HS-5 (cell line): ENCODE measurements at regions not wholly inside any gene's neighbourhood (a gene's known extent, or its start where the extent isn't known, plus 50 kb on each side); places are given as distances from the start of the nearest gene placed in this dataset.
A peak's percentile ranks its signal among the peaks of the same experiment; 100 is the strongest.
"Not testable (repeated sequence)": the region's sequence is repeated elsewhere in the genome, so short reads cannot be mapped to it uniquely, and the experiment has no call there.

Experiments used
- DNase-seq: peaks from one replicate; pipeline ENCODE4 v3.0.0-alpha.2; 2012; ENCODE audit warnings: low read depth

- peak; percentile 32 for DNase-seq
These were observed 589.7 kb downstream of the CBLN4 start for GRCh38 chr20:55415567-55416142.

DNA sequence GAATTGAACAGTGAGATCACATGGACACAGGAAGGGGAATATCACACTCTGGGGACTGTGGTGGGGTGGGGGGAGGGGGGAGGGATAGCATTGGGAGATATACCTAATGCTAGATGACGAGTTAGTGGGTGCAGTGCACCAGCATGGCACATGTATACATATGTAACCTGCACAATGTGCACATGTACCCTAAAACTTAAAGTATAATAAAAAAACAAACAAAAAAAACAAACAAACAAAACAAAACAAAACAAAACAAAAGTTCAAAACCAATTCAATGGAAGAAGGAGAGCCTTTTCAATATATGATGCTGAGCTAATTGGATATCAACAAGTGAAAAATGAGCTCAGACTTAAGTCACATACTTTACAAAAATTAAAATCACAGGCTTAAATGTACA is 592.8 kb downstream of the CBLN4 start:
- not testable (repeated sequence) for DNase-seq

DNA sequence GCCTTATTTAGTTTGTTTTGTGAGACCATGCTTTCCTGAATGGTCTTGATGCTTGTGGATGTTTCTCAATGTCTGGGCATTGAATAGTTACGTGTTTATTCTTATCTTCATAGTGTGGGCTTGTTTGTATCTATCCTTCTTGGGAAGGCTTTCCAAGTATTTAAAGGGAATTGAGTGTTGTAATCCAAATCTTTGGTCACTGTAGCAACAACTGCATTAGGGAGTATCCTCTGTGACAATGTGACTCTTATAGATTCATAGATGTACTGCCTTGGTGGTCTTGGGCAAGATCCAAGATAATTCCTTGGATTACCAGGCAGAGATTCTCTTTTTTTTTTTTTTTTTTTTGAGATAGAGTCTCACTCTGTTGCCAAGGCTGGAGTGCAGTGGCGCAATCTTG is 598.4 kb downstream of the CBLN4 start:
- DNase-seq, result no peak

- DNase-seq, result no peak
These were observed 610.7 kb downstream of the CBLN4 start for GRCh38 chr20:55394592-55394991.

DNA sequence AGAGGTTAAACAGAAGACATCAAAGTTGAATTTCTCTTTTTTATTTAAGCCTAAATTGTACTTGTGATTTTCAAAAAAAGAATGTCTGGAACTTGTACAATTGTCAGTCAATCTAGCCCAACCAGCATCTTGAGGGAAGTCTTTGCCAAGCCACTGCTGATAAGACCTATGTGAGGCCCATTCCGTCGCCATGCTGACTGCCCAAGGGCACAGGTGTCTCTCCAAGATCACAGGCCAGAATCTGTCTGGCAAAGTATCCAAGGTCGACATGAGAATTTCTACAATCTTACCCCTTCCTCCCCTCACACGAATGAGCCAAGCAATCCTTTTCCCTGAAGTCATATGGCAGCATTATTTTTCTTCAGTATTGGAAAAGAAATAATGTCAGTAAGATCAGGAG is 614.5 kb downstream of the CBLN4 start:
- DNase-seq, result no peak

DNA sequence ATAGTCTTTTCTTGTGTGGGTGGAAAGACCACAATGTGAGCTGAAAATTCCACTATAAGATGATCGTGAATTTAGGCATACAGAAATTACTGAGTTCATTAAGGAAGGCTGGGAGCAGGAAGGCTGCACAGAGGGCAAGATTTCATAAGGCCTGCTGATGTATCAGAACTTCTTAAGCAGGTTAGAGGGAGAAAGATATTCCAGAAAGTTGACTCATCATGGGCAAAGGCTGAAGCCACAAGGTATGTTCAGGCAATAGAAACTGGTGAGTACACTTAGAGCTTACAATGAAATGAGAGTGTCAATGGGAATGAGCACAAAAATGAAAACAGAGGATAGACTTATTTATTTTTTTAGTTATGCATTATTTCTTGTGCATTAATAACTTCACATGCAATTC is 618.6 kb downstream of the CBLN4 start:
- peak; percentile 43 for DNase-seq

GRCh38 chr20:55375920-55376319 is 629.4 kb downstream of the CBLN4 start:
- DNase-seq, result no peak

- DNase-seq, result no peak
These were observed 639.6 kb downstream of the CBLN4 start for GRCh38 chr20:55365745-55366144.

DNA sequence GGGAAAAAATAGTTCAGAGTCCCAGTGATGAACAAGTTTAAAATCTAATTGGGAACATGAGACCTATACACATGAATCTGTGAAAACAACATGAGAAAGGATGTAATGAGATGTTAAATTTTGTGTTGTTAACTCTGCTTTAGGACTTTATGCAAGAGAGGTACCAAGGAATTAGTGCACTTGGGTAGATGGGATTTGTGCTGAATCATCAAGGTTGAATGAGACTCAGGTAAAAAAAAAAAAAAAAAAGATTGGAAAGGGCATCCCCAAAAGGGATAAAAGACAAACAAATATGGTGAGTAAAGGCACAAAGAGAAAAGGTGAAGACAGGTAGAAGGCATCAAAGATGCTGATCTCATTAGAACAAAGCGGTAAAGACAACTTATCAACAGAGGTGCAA is 644.4 kb downstream of the CBLN4 start:
- DNase-seq, result no peak

DNA sequence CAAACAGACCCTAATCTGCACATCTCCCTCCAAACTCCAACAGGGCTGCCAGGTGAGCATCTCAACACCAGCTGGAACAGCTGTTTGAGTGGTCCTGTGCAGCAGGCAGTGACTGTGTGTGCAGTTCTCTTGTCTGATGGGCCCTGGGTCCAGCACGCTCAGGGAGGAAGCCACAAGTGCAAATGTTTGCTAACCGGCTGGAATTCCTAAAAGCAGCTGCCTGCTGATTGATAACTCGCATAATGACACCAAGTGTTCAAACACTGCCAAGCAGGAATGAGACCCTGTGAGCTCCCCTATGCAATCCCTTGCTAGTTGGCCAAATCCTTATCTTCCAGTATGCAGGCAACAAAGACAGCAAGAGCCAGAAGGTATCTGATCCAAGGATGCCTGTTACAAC is 650.6 kb downstream of the CBLN4 start:
- no peak for DNase-seq

GRCh38 chr20:55353206-55353605 is 652.1 kb downstream of the CBLN4 start:
- DNase-seq, result peak; percentile 91

- no peak for DNase-seq
These were observed 657.1 kb downstream of the CBLN4 start for GRCh38 chr20:55348223-55348622.

GRCh38 chr20:55342822-55343221 is 662.5 kb downstream of the CBLN4 start:
- no peak for DNase-seq

GRCh38 chr20:55333798-55334197 is 671.5 kb downstream of the CBLN4 start:
- DNase-seq, result no peak

DNA sequence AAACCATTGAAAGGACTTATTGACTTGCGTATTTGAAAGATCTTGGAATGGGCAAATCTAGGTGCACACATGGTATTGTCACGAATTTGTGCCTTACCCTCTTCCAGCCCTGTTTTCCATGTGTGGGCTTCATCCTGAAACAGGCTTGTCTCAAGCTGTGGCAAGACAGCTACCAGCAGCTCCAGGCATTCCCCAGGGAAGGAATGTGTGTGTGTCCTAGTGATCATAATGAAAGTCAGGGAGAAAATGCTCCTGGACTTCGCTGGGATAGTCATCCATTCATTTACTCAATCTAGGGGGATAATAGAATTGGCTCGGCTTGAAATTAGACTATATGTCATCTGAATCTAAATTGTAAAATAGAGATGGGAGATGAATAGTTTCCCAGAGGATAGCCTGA is 676.2 kb downstream of the CBLN4 start:
- no peak for DNase-seq

DNA sequence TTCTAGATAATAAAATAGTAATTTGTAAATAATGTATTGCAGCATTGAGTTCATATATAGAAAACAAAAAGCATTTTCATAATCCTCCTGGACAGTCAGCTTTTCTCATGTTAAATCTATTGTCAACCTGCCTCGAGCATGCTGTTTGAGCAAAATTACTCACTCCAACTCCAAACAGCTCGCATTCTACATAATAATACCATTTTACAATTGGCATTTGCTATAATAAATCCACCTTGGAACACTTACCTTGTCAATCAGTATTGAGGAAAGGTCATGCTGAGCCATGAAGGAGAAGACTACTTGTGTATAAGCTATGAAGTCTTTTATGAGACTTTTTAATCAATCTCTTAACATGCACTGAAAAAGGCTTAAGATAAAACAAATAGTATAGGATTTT is 682.6 kb downstream of the CBLN4 start:
- no peak for DNase-seq

DNA sequence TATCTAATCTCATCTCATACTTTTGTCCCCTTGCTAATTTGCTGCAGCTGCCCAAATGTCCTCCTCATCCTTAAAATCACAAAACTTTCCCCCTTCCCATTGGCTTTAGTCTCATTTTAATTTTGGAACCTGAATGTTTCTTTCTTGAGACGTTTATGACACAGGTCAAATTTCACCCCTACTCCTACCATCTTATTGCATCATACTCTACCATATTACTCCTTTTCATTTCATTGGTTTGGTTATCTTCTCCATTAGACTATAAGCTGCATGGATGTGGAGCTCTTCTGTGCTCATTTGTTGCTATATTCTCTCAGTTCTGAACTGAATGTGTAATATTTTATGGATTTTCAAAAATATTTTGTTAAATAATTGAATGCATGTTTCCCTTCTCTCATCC is 688.6 kb downstream of the CBLN4 start:
- DNase-seq, result no peak

GRCh38 chr20:55310844-55311243 is 694.5 kb downstream of the CBLN4 start:
- not testable (repeated sequence) for DNase-seq

- no peak for DNase-seq
These were observed 714.1 kb downstream of the CBLN4 start for GRCh38 chr20:55291261-55291660.

GRCh38 chr20:55283889-55284288 is 721.4 kb downstream of the CBLN4 start:
- no peak for DNase-seq

DNA sequence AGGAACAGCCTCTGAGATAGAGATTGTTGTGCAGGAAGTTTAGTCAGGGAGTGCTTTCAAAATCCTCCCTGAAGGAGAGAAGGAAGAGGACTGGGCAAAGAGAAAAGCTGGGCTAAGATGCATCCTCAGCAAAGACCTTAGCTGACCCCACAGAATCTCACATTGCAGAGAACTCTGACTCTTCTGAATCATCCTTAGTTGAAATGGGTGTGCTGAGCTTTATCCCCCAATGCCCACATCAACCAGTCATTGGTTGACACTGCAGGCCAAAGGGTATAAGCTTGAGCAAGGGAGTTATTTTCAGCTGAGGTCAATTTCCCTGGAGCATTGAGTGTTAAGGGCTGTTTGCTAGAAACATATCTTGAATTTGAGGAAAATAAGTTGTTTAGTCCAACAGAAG is 732.2 kb downstream of the CBLN4 start:
- DNase-seq, result no peak

- no peak for DNase-seq
These were observed 733.9 kb downstream of the CBLN4 start for GRCh38 chr20:55271371-55271770.

- DNase-seq, result peak; percentile 24
These were observed 735.4 kb downstream of the CBLN4 start for GRCh38 chr20:55269913-55270312.

DNA sequence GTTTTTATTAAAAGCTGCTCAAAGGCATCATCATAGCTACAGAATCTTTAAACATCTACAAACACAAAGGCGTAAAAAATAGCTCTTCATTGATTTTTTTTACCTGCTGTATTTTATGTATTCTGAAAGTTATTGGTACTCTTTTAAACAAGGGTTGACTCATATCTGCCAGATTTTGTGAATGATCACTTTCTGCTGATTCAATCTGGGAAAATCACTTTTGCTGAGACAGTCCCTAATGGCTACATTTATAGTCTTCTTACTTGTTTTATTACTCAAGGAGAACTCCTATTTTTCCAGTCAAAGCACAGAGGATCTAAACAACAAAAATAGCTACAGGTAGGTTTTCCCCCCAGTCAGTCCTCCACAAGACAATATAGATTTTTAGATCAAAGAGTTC is 739.0 kb downstream of the CBLN4 start:
- DNase-seq, result no peak

DNA sequence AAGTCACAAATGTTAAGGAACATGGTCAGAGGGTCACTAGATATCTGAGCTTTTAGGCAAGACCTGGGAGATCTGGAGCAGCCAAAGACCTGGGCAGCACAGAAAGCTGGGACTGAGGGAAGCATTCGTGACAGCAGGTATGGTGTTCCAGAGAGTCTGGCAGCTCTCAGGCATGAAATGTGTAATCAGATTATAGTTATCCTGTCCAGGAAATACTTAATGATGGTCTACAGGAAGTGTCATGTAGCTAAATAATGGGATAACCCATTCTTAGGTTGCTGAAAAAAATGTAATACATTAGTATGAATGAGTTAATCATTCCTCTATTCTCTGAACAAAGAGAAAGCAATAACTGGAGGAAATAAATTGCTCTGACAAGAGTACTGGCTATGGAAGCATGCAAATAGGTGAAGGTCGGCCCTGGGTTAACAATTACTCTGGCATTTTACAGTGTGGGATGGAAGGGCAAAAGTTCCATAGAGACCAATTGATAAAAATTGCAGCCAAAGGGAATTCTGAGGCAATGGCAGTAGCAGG is 740.5 kb downstream of the CBLN4 start:
- DNase-seq, result no peak
